Epithelial cell of esophagus (primary cell): ENCODE measurements at regions not wholly inside any gene's neighbourhood (a gene's known extent, or its start where the extent isn't known, plus 50 kb on each side); places are given as distances from the start of the nearest gene placed in this dataset.
A peak's percentile ranks its signal among the peaks of the same experiment; 100 is the strongest.

Experiments used
- DNase-seq: peaks from one replicate; pipeline ENCODE4 v3.0.0; 2010; ENCODE audit warnings: low read depth
- H3K4me3 ChIP-seq: 2 replicates; pipeline ENCODE4 v1.5.1; 2011; ENCODE audit warnings: mild to moderate bottlenecking, low read length, control low read depth
- TF ChIP-seq, protein P1 (sequence below): IDR thresholded peaks from 2 replicates; pipeline ENCODE4 v1.5.1; 2011; ENCODE audit warnings: low read depth, mild to moderate bottlenecking, low read length, control low read depth, inconsistent platforms; ENCODE audit not compliant: insufficient read depth; ENCODE audit errors: missing control alignments

DNA sequence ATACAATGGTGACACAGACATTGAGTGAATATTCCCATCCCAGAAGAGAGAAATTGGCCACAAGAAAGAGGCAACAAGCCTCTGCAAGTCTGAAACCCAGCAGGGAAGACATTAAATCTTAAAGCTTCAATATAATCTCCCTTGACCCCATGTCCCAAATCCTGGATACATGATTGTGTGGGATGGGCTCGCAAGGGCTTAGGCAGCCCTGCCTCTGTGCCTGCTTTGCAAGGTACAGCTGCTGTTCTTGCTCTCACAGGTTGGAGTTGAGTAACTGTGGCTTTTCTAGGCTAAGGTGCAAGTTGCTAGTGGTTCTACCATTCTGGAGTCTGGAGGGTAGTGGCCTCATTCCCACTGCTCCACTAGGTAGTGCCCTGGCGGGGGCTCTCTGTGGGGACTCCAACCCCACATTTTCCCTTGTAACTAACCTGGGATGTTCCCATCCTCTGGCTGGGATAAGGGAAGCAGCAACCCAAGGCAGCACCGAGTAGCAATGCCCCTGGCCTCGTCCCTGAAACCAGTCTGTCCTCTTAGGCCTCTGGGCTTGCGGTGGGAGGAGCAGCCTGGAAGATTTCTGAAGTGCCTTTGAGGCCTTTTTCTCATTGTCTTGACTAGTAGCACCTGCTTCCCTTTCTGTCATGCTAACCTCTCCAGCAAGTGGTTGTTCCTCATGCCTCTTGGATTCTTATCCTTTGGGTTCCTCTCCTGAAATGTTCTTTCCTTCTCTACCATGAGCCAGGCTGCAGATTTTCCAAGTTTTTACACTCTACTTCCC, 90.0 kb downstream of the FAM174B start:
- no peak for DNase-seq
- TF ChIP-seq, protein P1, sequence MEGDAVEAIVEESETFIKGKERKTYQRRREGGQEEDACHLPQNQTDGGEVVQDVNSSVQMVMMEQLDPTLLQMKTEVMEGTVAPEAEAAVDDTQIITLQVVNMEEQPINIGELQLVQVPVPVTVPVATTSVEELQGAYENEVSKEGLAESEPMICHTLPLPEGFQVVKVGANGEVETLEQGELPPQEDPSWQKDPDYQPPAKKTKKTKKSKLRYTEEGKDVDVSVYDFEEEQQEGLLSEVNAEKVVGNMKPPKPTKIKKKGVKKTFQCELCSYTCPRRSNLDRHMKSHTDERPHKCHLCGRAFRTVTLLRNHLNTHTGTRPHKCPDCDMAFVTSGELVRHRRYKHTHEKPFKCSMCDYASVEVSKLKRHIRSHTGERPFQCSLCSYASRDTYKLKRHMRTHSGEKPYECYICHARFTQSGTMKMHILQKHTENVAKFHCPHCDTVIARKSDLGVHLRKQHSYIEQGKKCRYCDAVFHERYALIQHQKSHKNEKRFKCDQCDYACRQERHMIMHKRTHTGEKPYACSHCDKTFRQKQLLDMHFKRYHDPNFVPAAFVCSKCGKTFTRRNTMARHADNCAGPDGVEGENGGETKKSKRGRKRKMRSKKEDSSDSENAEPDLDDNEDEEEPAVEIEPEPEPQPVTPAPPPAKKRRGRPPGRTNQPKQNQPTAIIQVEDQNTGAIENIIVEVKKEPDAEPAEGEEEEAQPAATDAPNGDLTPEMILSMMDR, result no peak
- no peak overlapping the region for H3K4me3 ChIP-seq

DNA sequence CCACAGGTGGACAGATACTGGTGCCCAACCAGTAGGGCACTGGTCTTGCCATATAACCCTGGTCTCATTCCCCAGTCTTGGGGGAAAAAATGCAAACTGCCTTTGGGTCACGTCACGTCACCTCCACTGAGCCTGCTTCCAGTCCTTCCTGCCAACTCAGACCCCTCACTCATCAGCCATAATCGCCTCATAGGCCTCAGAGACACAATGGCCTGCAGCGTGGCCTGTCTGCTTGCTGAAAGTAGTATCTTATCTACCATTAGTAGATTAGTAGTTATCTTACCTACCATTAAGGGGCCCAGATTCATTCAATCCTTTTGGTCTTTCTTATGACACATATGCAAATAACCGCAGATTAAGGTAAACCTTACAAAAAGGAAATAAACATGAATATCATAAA, 93.8 kb downstream of the FAM174B start:
- DNase-seq, result no peak
- no peak overlapping the region for H3K4me3 ChIP-seq
- TF ChIP-seq, protein P1, result no peak

DNA sequence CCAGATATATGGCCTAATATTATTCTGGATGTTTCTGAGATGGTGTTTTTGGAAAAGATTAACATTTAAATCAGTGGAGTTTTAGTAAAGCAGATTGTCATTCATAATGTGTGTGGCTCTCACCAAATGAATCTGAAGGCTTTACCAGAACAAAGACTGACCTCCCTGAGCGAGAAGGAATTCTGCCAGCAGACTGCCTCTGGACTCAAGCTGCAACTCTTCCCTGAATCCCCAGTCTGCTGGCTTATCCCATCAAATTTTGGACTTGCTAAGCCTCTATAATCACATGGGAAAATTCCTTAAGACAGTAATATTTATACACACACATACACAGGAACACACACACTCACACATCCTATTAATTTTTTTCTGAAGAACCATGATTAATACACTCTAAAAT, 102.3 kb downstream of the FAM174B start:
- TF ChIP-seq, protein P1, result no peak
- no peak for DNase-seq
- no peak overlapping the region for H3K4me3 ChIP-seq

DNA sequence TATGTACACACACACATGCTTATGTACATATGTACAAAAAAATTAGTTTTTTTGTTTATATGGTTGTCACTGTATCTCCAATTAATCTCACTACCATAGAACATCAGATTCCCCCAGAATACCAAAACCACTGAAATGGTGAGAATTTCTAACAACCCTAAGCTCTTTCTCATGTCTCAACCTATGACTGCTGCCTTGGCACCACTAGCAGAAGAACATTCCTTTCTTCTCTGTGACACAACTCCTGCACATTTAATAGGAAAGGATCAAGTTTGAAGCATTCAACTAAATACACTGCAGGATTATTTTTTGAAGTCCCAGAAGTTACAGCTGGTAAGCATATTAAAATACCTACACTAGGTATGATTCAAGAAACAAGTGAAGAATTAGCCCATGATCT, 109.6 kb downstream of the FAM174B start:
- TF ChIP-seq, protein P1, result no peak
- H3K4me3 ChIP-seq, result no peak overlapping the region
- DNase-seq, result no peak

DNA sequence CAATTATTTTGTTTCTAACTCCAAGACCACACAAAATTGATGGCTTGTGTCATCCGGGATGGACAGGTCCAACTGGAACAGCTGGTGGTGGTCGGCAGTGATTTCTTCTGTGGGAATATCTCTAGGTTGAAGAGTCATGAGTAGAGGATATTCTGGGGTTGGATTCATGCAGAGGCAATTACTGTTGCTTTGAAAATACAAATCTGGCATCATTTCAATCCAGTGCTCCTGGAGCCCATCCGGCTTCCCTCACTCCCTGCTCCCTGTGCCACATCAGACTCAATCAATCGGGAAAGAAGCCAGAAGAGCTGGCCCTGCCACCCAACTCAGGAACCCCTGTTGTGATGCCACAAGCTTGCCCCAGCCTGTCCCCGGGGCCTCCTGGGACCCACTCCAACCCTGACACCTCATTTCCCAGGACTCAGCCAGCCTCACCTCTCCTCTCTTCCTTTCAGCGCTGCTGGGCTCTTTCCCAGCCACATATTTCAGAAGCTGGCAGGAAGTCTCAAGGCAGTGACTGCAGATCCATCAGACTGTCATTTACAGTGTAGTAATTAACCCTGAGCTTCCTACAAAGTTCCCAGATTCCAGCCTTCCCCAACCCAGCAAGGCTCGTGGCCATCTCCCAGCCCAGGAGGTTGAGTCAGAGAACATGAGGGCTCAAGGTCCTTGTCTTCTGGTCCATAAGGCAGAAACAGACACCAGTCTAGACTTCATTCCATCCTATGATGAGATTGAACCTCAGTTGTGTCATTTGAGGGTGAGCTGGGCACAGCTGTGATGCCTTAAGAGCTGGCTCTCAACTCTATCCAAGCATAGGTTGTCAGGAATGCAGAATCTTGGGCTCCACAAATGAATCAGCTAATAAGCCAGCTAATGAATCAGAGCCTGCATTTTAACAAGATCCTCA, 114.0 kb downstream of the FAM174B start:
- TF ChIP-seq, protein P1, result no peak
- no peak overlapping the region for H3K4me3 ChIP-seq
- peak; percentile 2 for DNase-seq

DNA sequence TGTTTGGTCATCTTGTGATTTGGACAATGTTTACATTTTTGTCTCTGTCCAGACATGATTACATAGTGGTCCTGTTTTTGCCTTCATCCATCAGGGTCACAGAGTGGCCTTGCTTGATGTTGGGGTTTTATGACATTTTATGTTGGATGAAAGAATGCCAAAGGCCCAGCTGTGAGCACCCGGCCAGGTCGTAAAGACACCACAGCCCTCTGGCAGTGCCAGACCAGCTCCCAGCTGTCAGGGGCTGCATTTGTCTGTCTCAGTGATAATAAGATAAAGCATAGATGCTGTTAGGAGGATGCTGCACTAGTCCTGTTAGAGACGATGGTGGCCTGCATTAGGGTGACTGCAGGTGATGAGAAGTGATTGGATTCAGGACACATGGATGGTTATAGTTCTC, 117.5 kb downstream of the FAM174B start:
- no peak for DNase-seq
- TF ChIP-seq, protein P1, result no peak
- no peak overlapping the region for H3K4me3 ChIP-seq

DNA sequence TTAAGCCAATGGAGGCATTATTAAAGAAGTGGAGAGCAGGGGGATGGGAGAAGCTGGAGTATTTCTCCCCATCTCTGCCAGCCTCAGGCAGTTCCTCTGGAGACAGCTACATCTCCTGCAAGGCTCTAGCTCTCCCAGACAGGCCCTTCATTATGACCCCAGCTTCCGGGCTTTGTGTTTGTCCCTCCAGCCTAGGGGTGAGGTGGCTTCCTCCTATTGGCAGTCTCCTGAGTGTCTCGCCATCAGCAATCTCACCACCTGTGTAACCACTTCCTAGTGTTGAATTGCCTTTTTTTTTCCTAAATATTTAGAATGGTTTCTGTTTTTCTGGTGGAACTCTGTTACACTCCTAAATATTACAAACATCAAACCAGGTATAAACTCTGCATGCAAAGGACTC, 122.3 kb downstream of the FAM174B start:
- no peak for DNase-seq
- TF ChIP-seq, protein P1, result no peak
- no peak overlapping the region for H3K4me3 ChIP-seq
